SK-N-MC (cell line): ENCODE measurements at regions not wholly inside any gene's neighbourhood (a gene's known extent, or its start where the extent isn't known, plus 50 kb on each side); places are given as distances from the start of the nearest gene placed in this dataset.

ENCODE experiments used
- EZH2 ChIP-seq: fragments of 200-600 bp; sonication (generic); IDR thresholded peaks from one replicate; pipeline ENCODE4 v1.6.1; 2017; ENCODE audit warnings: antibody characterized with exemption
- POLR2AphosphoS5 ChIP-seq: IDR thresholded peaks from 2 replicates; pipeline ENCODE4 v1.6.1; 2012; ENCODE audit warnings: mild to moderate bottlenecking, low read depth, low read length, borderline replicate concordance

DNA sequence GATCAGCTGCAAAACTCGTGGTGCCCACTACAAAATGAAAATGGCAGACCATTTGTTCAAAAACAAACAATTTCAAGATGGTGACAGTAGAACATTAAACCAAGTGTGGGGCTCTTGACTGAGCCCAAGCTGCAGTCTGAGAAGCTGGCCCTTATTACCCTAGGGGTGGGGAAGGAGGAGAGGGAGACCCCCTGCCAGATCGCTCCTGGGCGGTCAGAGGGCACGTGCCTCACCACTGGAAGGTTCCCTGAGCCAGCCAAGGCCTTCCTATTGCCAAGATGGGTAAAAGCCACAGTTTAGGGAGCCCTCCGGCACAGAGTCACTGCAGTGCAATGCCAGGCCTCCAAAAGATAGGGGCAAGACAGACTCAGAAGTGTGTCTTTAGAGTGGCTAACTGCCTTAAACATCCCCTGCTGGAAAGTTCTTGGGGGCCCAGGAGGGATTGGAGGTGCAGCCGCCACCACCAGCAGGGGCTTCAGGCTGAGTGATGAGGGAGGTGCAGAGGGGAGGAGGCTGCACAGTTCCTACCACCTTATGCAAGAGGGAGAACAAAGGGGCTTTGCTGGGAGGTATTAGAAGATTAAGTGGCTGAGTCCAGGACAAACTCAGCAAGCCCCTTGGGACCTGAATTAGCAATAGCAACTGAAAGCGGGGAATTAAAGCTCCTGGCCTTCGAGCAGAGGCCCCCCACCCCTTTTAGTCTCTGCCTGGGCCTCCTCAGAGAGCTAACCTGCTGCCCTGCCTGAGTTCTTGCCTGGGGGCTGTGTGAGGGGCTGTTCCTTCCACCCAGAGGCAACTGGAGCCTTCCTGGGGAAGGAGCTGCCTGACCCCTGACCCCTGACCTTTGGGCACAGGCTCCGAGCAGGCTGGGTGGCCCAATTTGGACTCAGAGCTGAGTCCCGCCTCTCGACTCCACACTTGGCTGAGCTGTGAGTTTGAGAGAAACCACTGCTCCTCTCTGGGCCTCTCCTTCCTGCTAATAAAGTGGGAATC lies 88.4 kb downstream of the VEGFA start:
- no peak for TF ChIP-seq EZH2
- TF ChIP-seq POLR2AphosphoS5, result no peak
